SK-N-MC (cell line): ENCODE measurements at regions not wholly inside any gene's neighbourhood (a gene's known extent, or its start where the extent isn't known, plus 50 kb on each side); places are given as distances from the start of the nearest gene placed in this dataset.

Experiments
- DNase-seq: peaks from one replicate; pipeline ENCODE4 v3.0.0-alpha.2; 2011; ENCODE audit warnings: low read depth, low spot score
- H3K27ac ChIP-seq: fragments of 200-600 bp; sonication (generic); 2 replicates; pipeline ENCODE4 v1.5.1; 2016; ENCODE audit warnings: mixed run types
- H3K36me3 ChIP-seq: fragments of 200-600 bp; sonication (generic); 2 replicates; pipeline ENCODE4 v1.6.1; 2017; ENCODE audit warnings: antibody characterized with exemption, low read length, mixed read lengths; ENCODE audit not compliant: insufficient read depth
- H3K4me3 ChIP-seq: fragments of 200-600 bp; sonication (generic); 2 replicates; pipeline ENCODE4 v1.5.1; 2016
- H3K9ac ChIP-seq: fragments of 200-600 bp; sonication (generic); 2 replicates; pipeline ENCODE4 v1.8.0; 2017; ENCODE audit warnings: mixed run types, mixed read lengths; ENCODE audit not compliant: insufficient read length
- H3K9me3 ChIP-seq: fragments of 200-600 bp; sonication (generic); 2 replicates; pipeline ENCODE4 v1.6.1; 2017; ENCODE audit warnings: low read depth, mild to moderate bottlenecking, antibody characterized with exemption, low read length, moderate library complexity, mixed read lengths
- EZH2 ChIP-seq: fragments of 200-600 bp; sonication (generic); IDR thresholded peaks from one replicate; pipeline ENCODE4 v1.6.1; 2017; ENCODE audit warnings: antibody characterized with exemption
- FOXP2 ChIP-seq: optimal IDR thresholded peaks from 2 replicates; pipeline ENCODE3; 2011; ENCODE audit warnings: mild to moderate bottlenecking, moderate library complexity; ENCODE audit not compliant: insufficient read depth; ENCODE audit errors: extremely low read length, control extremely low read depth
- POLR2AphosphoS5 ChIP-seq: IDR thresholded peaks from 2 replicates; pipeline ENCODE4 v1.6.1; 2012; ENCODE audit warnings: mild to moderate bottlenecking, low read depth, low read length, borderline replicate concordance

DNA sequence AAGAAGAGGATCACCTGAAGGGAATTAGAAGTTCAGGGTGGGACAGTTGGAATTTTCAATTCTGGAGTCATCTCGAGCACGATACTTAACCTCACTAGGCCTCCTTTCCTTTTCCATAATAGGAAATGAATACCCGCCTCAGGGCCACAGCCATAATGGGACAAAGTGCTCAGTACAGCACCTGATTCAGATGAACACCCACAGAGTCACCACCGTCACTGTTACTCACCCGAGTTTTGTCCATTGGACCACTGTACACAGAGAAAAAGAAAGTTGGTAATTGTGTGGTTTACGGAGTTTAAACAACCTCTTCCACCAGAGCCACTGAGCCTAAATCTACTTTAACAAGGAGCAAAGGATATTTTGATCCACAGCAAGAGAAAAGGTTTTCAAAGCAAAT is 122.0 kb upstream of the NDUFV2 start:
- TF ChIP-seq FOXP2 (no peak), POLR2AphosphoS5 (no peak), EZH2 (no peak)
- Histone ChIP-seq H3K27ac (no peak overlapping the region), H3K9me3 (no peaks in the 10 kb centered on the region), H3K9ac (no peak overlapping the region), H3K36me3 (no peaks in the 10 kb centered on the region), H3K4me3 (no peak overlapping the region)
- DNase-seq = no peak

DNA sequence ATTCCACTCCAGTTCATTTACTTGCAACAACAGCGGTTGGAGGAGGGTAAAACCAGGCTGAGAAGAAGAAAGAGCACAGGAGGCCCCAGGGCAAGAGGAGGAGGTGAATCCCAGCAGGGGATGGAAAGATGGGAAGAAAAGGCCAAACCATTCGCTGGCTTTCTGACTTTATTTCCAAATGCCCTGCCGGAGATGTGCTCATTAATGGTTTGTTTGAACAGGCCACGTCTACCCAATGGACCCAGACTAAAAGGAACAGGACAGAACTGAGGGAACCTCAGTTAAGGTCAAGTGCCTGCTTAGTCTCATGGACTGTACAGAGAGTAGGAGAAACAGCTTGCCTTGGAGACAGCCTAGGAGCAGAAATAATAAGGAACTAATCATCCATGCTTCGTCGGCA is 121.6 kb upstream of the NDUFV2 start:
- H3K9ac ChIP-seq = no peak overlapping the region
- TF ChIP-seq FOXP2 = no peak
- TF ChIP-seq POLR2AphosphoS5 = no peak
- H3K27ac ChIP-seq = no peak overlapping the region
- H3K4me3 ChIP-seq = no peak overlapping the region
- DNase-seq = no peak
- no peaks in the 10 kb centered on the region for H3K9me3 ChIP-seq
- no peaks in the 10 kb centered on the region for H3K36me3 ChIP-seq

GRCh38 chr18:8982416-8983183 is 119.9 kb upstream of the NDUFV2 start:
- H3K9me3 ChIP-seq = no peaks in the 10 kb centered on the region
- H3K27ac ChIP-seq = no peak overlapping the region
- H3K36me3 ChIP-seq = no peaks in the 10 kb centered on the region
- TF ChIP-seq POLR2AphosphoS5 (no peak), EZH2 (no peak), FOXP2 (no peak)
- DNase-seq = no peak
- no peak overlapping the region for H3K4me3 ChIP-seq
- H3K9ac ChIP-seq = no peak overlapping the region

GRCh38 chr18:8983195-8983594 is 119.3 kb upstream of the NDUFV2 start:
- H3K36me3 ChIP-seq = no peaks in the 10 kb centered on the region
- no peak overlapping the region for H3K4me3 ChIP-seq
- no peak for DNase-seq
- H3K27ac ChIP-seq = no peak overlapping the region
- TF ChIP-seq FOXP2 = no peak
- no peak for TF ChIP-seq POLR2AphosphoS5
- no peak for TF ChIP-seq EZH2
- H3K9ac ChIP-seq = no peak overlapping the region
- no peaks in the 10 kb centered on the region for H3K9me3 ChIP-seq

DNA sequence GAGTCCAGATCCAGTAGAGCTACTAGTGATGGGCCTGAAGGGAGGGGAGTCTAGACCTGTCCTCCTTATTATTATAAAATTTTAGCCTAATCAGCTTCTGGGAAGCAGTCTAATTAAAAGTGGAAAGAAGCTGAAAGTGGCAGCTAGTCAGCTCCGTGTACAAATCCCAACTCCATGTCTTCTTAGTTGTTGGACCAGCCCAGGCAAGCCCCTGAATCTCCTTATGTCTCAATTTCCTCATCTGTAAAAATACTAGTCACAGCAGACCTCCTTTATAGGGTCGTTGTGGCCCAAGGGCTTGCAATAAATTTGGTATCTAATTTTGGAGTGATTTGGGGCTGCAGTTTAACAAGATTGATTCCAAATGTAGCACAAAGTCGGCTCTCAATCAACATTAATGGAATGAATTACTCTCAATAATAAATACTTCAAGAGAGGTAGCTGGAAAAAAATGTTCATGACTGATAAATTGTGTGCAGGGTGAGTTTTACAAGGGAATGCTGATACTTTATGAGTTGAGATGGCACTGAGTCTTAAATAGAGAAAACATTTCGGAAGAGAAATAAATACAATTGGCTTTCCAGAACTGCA is 118.3 kb upstream of the NDUFV2 start:
- H3K9ac ChIP-seq = no peak overlapping the region
- H3K36me3 ChIP-seq = no peaks in the 10 kb centered on the region
- no peak for DNase-seq
- H3K27ac ChIP-seq = no peak overlapping the region
- no peak for TF ChIP-seq POLR2AphosphoS5
- no peak for TF ChIP-seq FOXP2
- no peak for TF ChIP-seq EZH2
- H3K4me3 ChIP-seq = no peak overlapping the region
- no peaks in the 10 kb centered on the region for H3K9me3 ChIP-seq

GRCh38 chr18:8987241-8987640 is 115.3 kb upstream of the NDUFV2 start:
- no peak overlapping the region for H3K27ac ChIP-seq
- no peak overlapping the region for H3K4me3 ChIP-seq
- no peaks in the 10 kb centered on the region for H3K9me3 ChIP-seq
- no peak for DNase-seq
- H3K36me3 ChIP-seq = no peaks in the 10 kb centered on the region
- TF ChIP-seq EZH2 = no peak
- TF ChIP-seq POLR2AphosphoS5 = no peak
- no peak for TF ChIP-seq FOXP2
- H3K9ac ChIP-seq = no peak overlapping the region

DNA sequence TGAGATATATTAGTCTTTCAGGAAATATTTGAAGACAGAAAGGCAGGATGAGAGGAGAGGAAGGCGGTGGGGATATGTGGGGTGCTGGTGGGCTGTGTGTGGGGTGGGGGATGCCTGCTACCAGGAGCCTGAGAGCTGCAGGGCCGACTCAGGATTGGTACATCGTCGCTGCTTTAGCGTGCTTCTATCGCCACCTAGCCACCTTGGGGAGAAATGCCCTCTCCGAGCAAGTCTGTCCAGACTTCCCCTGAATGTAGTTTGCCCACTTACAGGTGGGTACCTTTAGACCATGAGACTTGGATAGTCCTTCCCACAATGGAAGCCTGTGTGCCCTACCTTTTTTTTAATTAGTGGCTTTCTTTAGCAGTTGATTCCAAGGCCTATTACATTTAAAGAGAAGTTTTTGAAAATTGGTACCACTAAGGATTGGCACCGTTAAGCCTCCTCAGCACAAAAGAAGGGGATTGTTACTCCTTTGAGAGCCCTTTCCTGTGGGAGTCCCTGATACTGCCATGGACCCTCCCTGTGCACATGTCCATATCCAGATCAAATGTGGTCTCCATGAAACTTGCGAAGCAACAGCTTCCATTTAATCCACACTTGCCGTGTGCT is 114.1 kb upstream of the NDUFV2 start:
- TF ChIP-seq FOXP2 (no peak), EZH2 (no peak), POLR2AphosphoS5 (no peak)
- Histone ChIP-seq H3K27ac (no peak overlapping the region), H3K9me3 (no peaks in the 10 kb centered on the region), H3K9ac (no peak overlapping the region), H3K36me3 (no peaks in the 10 kb centered on the region), H3K4me3 (no peak overlapping the region)
- DNase-seq = no peak

- H3K4me3 ChIP-seq = no peak overlapping the region
- TF ChIP-seq POLR2AphosphoS5 (no peak), FOXP2 (no peak), EZH2 (no peak)
- no peak overlapping the region for H3K27ac ChIP-seq
- H3K9ac ChIP-seq = no peak overlapping the region
- no peaks in the 10 kb centered on the region for H3K9me3 ChIP-seq
- DNase-seq = no peak
- no peaks in the 10 kb centered on the region for H3K36me3 ChIP-seq
These were observed 113.5 kb upstream of the NDUFV2 start for GRCh38 chr18:8989017-8989416.
